ENCODE measurements at regions not wholly inside any gene's neighbourhood (a gene's known extent, or its start where the extent isn't known, plus 50 kb on each side); places are given as distances from the start of the nearest gene placed in this dataset.
A peak's percentile ranks its signal among the peaks of the same experiment; 100 is the strongest.

DNA sequence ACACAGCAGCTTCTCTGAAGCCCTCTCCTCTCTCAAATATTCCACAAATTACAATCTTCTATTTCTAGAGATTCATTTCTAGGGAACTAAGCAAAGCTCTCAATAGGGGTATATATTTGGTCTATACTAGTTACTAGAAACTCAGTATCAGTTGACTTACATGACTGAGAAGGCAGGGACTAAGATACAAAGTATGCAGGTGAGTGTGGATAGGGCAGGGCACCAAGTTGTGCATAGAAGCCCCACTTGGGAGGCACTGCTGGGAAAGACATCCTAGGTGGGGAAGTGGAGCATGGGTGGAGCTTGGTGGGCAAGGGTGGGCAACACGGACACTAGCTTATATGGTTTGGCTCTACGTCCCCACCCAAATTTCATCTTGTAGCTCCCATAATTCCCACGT lies 148.1 kb upstream of the RASA1 start:
- peak overlapping the region; percentile 69 for H2AK5ac ChIP-seq (ENCODE audit: low read depth, low read length)
- peak overlapping the region; percentile 2; the same call in 1 of the 2 replicates for H3K27ac ChIP-seq (ENCODE audit: insufficient read depth, low read length)
- ATAC-seq (ENCODE audit: low read depth) = no peak
- peak overlapping the region; percentile 91 for H3K4ac ChIP-seq (ENCODE audit: low read depth, low read length)
- peaks cover 13% of the 10 kb centered on the region; the same call in 1 of the 2 replicates for H3K4me1 ChIP-seq (ENCODE audit: control insufficient read depth, insufficient read depth, low read length)
- H2BK5ac ChIP-seq (ENCODE audit: low read depth, low read length, poor library complexity, severe bottlenecking) = peak overlapping the region; percentile 88
- H2BK15ac ChIP-seq (ENCODE audit: low read depth, low read length) = peak overlapping the region; percentile 89
- peaks cover 0 to 10% of the 10 kb centered on the region in 2 experiments; a peak in 3 of 4 replicates for H3K79me1 ChIP-seq (ENCODE audit: low read depth in 1 of 2, low read length in 2 of 2)
- ChIA-PET CTCF (no interaction called here), POLR2A (ENCODE audit: unreplicated experiment) (no interaction called here)
- H3K4me3 ChIP-seq (ENCODE audit: insufficient read depth, low read depth, low read length) = no peak overlapping the region
- no CpG with 5 or more reads among the region's 3 CpGs for WGBS, 2 experiments (ENCODE audit: extremely low coverage in 2 of 2, insufficient read length in 1 of 2)
- H3K36me3 ChIP-seq (ENCODE audit: control insufficient read depth, insufficient read depth, low read length) = no peaks in the 10 kb centered on the region
- H4K8ac ChIP-seq (ENCODE audit: low read depth in 2 of 2, low read length in 2 of 2) = peak overlapping the region; percentile 65 to 81
- intact Hi-C loops (cut with micrococcal nuclease) (no loop called here), in situ Hi-C loops (cut with MboI; ENCODE audit: low sequenced_read_pairs) (no loop called here), dilution Hi-C loops (cut with HindIII; ENCODE audit: low sequenced_read_pairs, unreplicated experiment) (no loop called here)
- peak overlapping the region; percentile 24; the same call in 1 of the 2 replicates for H4K5ac ChIP-seq (ENCODE audit: low read depth, low read length)
- H2BK120ac ChIP-seq (ENCODE audit: low read depth, low read length) = peak overlapping the region; percentile 93
- peak overlapping the region; percentile 8; the same call in 1 of the 2 replicates for H3K56ac ChIP-seq (ENCODE audit: extremely low read depth, insufficient read depth, low read length)
- peak overlapping the region; percentile 94 for H4K91ac ChIP-seq (ENCODE audit: insufficient read depth, low read depth, low read length)
- no TSS peak for BruUV-seq (replicated peaks)
- H3K18ac ChIP-seq (ENCODE audit: low read depth, low read length) = peak overlapping the region; percentile 97; the same call in 1 of the 2 replicates
- no peaks in the 10 kb centered on the region for H4K20me1 ChIP-seq (ENCODE audit: insufficient read depth, low read length)
- no peak overlapping the region for H3K4me2 ChIP-seq (ENCODE audit: low read depth, low read length)
- DNase-seq = no peak
- no peaks in the 10 kb centered on the region for H3K27me3 ChIP-seq (ENCODE audit: control insufficient read depth, insufficient read depth, low read length)
- no peaks in the 10 kb centered on the region for H3K9me3 ChIP-seq (ENCODE audit: control insufficient read depth, insufficient read depth, low read length)
- H2BK20ac ChIP-seq (ENCODE audit: low read depth, low read length) = peak overlapping the region; percentile 98
- H2AK9ac ChIP-seq (replicated peaks; ENCODE audit: low read depth, low read length, poor library complexity) = no peak overlapping the region
- H3K23ac ChIP-seq (ENCODE audit: low read depth, low read length) = peak overlapping the region; percentile 84
- TF ChIP-seq POLR2A (IDR thresholded peaks at IDR 0.05; ENCODE audit: low read depth, low read length) (no peak), CEBPB (IDR thresholded peaks at IDR 0.05; ENCODE audit: low read depth, low read length) (no peak), RCOR1 (IDR thresholded peaks at IDR 0.05; ENCODE audit: insufficient replicate concordance, low read length) (no peak), CTCF (conservative IDR thresholded peaks at IDR 0.05; ENCODE audit: low read depth, low read length) (no peak)
- peak overlapping the region; percentile 70 for H3K14ac ChIP-seq (replicated peaks; ENCODE audit: low read depth, low read length)
- H3K9me1 ChIP-seq (ENCODE audit: insufficient read depth, low read length) = peaks cover 13% of the 10 kb centered on the region; the same call in 1 of the 2 replicates
- H2AFZ ChIP-seq (replicated peaks; ENCODE audit: low read length, poor library complexity) = no peak overlapping the region
- H3K9ac ChIP-seq (ENCODE audit: low read depth, low read length) = no peak overlapping the region
